Endothelial cell of umbilical vein (primary cell): ENCODE measurements at regions not wholly inside any gene's neighbourhood (a gene's known extent, or its start where the extent isn't known, plus 50 kb on each side); places are given as distances from the start of the nearest gene placed in this dataset.

ENCODE experiments used
- BruUV-seq: library from RNA; stranded (reverse); fragments of 400-500 nt; replicated peaks from 2 replicates; lab custom pipeline; 2021; lab: Mats Ljungman, UMichigan
- CTCF ChIA-PET: fragments of 300-600, 350-600 bp; sonication (Branson Sonifier 250); formaldehyde crosslinking; loops from one replicate; lab custom pipeline; 2021; ENCODE audit warnings: antibody characterized with exemption, inconsistent platforms; lab: Charles Lee
- POLR2A ChIA-PET: fragments of 300-600, 350-600 bp; sonication (Branson Sonifier 250); formaldehyde crosslinking; loops from one replicate; lab custom pipeline; 2021; ENCODE audit warnings: antibody characterized with exemption, inconsistent platforms; lab: Charles Lee
- DNase-seq: peaks from one replicate; pipeline ENCODE4 v3.0.0-alpha.2; 2011; ENCODE audit warnings: low read depth, low spot score
- FAIRE-seq: peaks from 2 replicates; lab custom pipeline; 2011; peaks lifted over from hg19 to GRCh38; lab: Jason Lieb, UNC
- H2AFZ ChIP-seq: 2 replicates; pipeline ENCODE4 v1.6.0; 2012; ENCODE audit warnings: low read depth, low read length, control low read depth, inconsistent platforms
- H3K27ac ChIP-seq: 2 replicates; pipeline ENCODE4 v1.5.1; 2011; ENCODE audit warnings: low read depth, mild to moderate bottlenecking, control low read depth, low read length, moderate library complexity; ENCODE audit not compliant: insufficient read depth
- H3K27me3 ChIP-seq, 2 experiments: 2 replicates each; pipeline versions ENCODE4 v1.6.0 to v1.6.1; 2011; ENCODE audit warnings: low read length in 2 of 2, mixed read lengths in 1 of 2; ENCODE audit not compliant: control insufficient read depth in 2 of 2, insufficient read depth in 2 of 2
- H3K36me3 ChIP-seq, 2 experiments: 2 replicates in 1 of 2; 3 replicates in 1 of 2; pipeline ENCODE4 v1.5.1; 2011; ENCODE audit warnings: low read length in 2 of 2, mild to moderate bottlenecking in 1 of 2, moderate library complexity in 1 of 2; ENCODE audit not compliant: control insufficient read depth in 2 of 2, insufficient read depth in 2 of 2; ENCODE audit errors: extremely low read depth in 1 of 2
- H3K4me1 ChIP-seq: 3 replicates; pipeline ENCODE4 v1.5.1; 2011; ENCODE audit warnings: mild to moderate bottlenecking, low read length; ENCODE audit not compliant: control insufficient read depth, insufficient read depth; ENCODE audit errors: extremely low read depth
- H3K4me2 ChIP-seq: 2 replicates; pipeline ENCODE4 v1.6.1; 2011; ENCODE audit warnings: low read length, control low read depth, mixed read lengths; ENCODE audit not compliant: insufficient read depth
- H3K4me3 ChIP-seq, 3 experiments: fragments of 200-600 bp in 1 of 3; sonication (generic), shearing (Covaris generic) in 1 of 3; replicated peaks in 1 of 3; 2 replicates each; pipeline ENCODE4 v1.5.1; 2011 to 2016; ENCODE audit warnings: control low read depth in 3 of 3, low read length in 3 of 3, mild to moderate bottlenecking in 2 of 3, inconsistent platforms in 1 of 3, low read depth in 1 of 3, moderate library complexity in 1 of 3; ENCODE audit not compliant: insufficient read depth in 1 of 3
- H3K79me2 ChIP-seq: 2 replicates; pipeline ENCODE4 v1.6.0; 2012; ENCODE audit warnings: low read length, inconsistent platforms; ENCODE audit not compliant: control insufficient read depth, insufficient read depth
- H3K9ac ChIP-seq: replicated peaks from 2 replicates; pipeline ENCODE3; 2011; ENCODE audit warnings: low read length, control low read depth; ENCODE audit not compliant: insufficient read depth; ENCODE audit errors: extremely low read depth
- H3K9me1 ChIP-seq: replicated peaks from 3 replicates; pipeline ENCODE4 v1.6.0; 2011; ENCODE audit warnings: mild to moderate bottlenecking, low read length; ENCODE audit not compliant: control insufficient read depth, insufficient read depth; ENCODE audit errors: extremely low read depth
- H3K9me3 ChIP-seq: replicated peaks from 2 replicates; pipeline ENCODE4 v1.5.1; 2012; ENCODE audit warnings: low read length, inconsistent platforms; ENCODE audit not compliant: control insufficient read depth, insufficient read depth
- H4K20me1 ChIP-seq: replicated peaks from 2 replicates; pipeline ENCODE3; 2011; ENCODE audit warnings: mild to moderate bottlenecking, low read length; ENCODE audit not compliant: control insufficient read depth, insufficient read depth; ENCODE audit errors: extremely low read depth
- CTCF ChIP-seq, 2 donors: IDR thresholded peaks; 1 replicate in 1 of 2; 2 replicates in 1 of 2; pipeline ENCODE4 v1.5.1; 2011; ENCODE audit warnings: low read length in 2 of 2, mild to moderate bottlenecking in 2 of 2, moderate library complexity in 2 of 2, control low read depth in 1 of 2, inconsistent platforms in 1 of 2, low read depth in 1 of 2; ENCODE audit not compliant: insufficient read depth in 1 of 2; ENCODE audit errors: extremely low read depth in 1 of 2
- EZH2 ChIP-seq: IDR thresholded peaks from 2 replicates; pipeline ENCODE4 v1.6.1; 2012; ENCODE audit warnings: borderline replicate concordance, low read depth, mild to moderate bottlenecking, moderate library complexity, low read length, inconsistent platforms; ENCODE audit not compliant: severe bottlenecking
- FOS ChIP-seq: IDR thresholded peaks from 2 replicates; pipeline ENCODE4 v1.6.1; 2011; ENCODE audit warnings: mild to moderate bottlenecking, low read length, moderate library complexity, borderline replicate concordance; ENCODE audit not compliant: insufficient read depth
- GATA2 ChIP-seq: IDR thresholded peaks from 2 replicates; pipeline ENCODE4 v1.7.0; 2011; ENCODE audit warnings: low read depth, mild to moderate bottlenecking, moderate library complexity, mixed read lengths, low read length; ENCODE audit not compliant: insufficient read length, insufficient read depth
- JUN ChIP-seq: IDR thresholded peaks from 2 replicates; pipeline ENCODE4 v1.6.1; 2011; ENCODE audit warnings: borderline replicate concordance, low read depth; ENCODE audit not compliant: insufficient read length, insufficient read depth
- MAX ChIP-seq: IDR thresholded peaks from 2 replicates; pipeline ENCODE4 v1.6.1; 2011; ENCODE audit not compliant: insufficient read depth, insufficient read length
- MYC ChIP-seq: IDR thresholded peaks from one replicate; pipeline ENCODE4 v1.6.1; 2011; ENCODE audit warnings: mild to moderate bottlenecking, low read depth, low read length
- POLR2A ChIP-seq: IDR thresholded peaks from 2 replicates; pipeline ENCODE4 v1.6.1; 2012; ENCODE audit warnings: low read depth, mild to moderate bottlenecking, control low read depth, low read length
- POLR2AphosphoS5 ChIP-seq: IDR thresholded peaks from 2 replicates; pipeline ENCODE4 v1.6.1; 2012; ENCODE audit warnings: low read depth, mild to moderate bottlenecking, control low read depth, low read length, moderate library complexity; ENCODE audit not compliant: insufficient read depth
- dilution Hi-C: fragments of 300-500 bp; cut with MboI; formaldehyde crosslinking; loops from one replicate; pipeline ENCODE4 v1.15.0; 2019; ENCODE audit warnings: low sequenced_read_pairs; ENCODE audit not compliant: extremely low pct_ligation_motif_present
- intact Hi-C: fragments of 100-400 bp; cut with micrococcal nuclease; formaldehyde crosslinking; loops from one replicate; pipeline ENCODE4 v1.10.0; 2022

- ChIA-PET POLR2A (no interaction called here), CTCF (interaction anchor here (0.8 to 2.8 kb wide), 2 partner anchors 19 to 63 kb away, joined by 3 to 12 read pairs; no protein-coding TSS in a partner anchor)
- Histone ChIP-seq H3K4me3 (no peak overlapping the region), H3K79me2 (no peaks in the 10 kb centered on the region), H3K9me3 (no peaks in the 10 kb centered on the region), H3K27me3 (no peaks in the 10 kb centered on the region), H3K9me1 (no peaks in the 10 kb centered on the region), H3K27ac (no peak overlapping the region), H4K20me1 (no peaks in the 10 kb centered on the region), H3K4me1 (peaks cover 41% of the 10 kb centered on the region), H3K4me2 (no peak overlapping the region), H2AFZ (no peak overlapping the region), H3K36me3 (no peaks in the 10 kb centered on the region), H3K9ac (no peak overlapping the region)
- BruUV-seq = no TSS peak
- no peak for DNase-seq
- dilution Hi-C loops = no loop called here
- FAIRE-seq = no peak
- intact Hi-C loops = no loop called here
- no peak for TF ChIP-seq POLR2A
- TF ChIP-seq EZH2 = no peak
- TF ChIP-seq POLR2AphosphoS5 = no peak
- TF ChIP-seq MYC = no peak
- TF ChIP-seq JUN = no peak
- TF ChIP-seq FOS = no peak
- no peak for TF ChIP-seq MAX
- TF ChIP-seq CTCF (IDR thresholded peaks at IDR 0.05; ENCODE audit: extremely low read depth in 1 of 2, insufficient read depth in 1 of 2, low read depth in 1 of 2, low read length in 2 of 2) = no peak
- no peak for TF ChIP-seq GATA2
Measured at GRCh38 chr4:123835831-123836590, 439.4 kb downstream of the SPRY1 start.
